ENCODE measurements at regions not wholly inside any gene's neighbourhood (a gene's known extent, or its start where the extent isn't known, plus 50 kb on each side); places are given as distances from the start of the nearest gene placed in this dataset.

GRCh38 chr3:182570946-182571594 lies 222.2 kb upstream of the ATP11B start:
- TF ChIP-seq CTCF (IDR thresholded peaks at IDR 0.05), result no peak
- TF ChIP-seq POLR2A (IDR thresholded peaks at IDR 0.05), result no peak

All from testis (tissue), 2 donors.